SW480 (cell line): ENCODE measurements at regions not wholly inside any gene's neighbourhood (a gene's known extent, or its start where the extent isn't known, plus 50 kb on each side); places are given as distances from the start of the nearest gene placed in this dataset.
"Not testable (repeated sequence)": the region's sequence is repeated elsewhere in the genome, so short reads cannot be mapped to it uniquely, and the experiment has no call there.

ENCODE experiments used
- DNase-seq: peaks from one replicate; pipeline ENCODE4 v3.0.0-alpha.2; 2016; ENCODE audit warnings: low spot score

GRCh38 chr9:21695874-21696341 lies 106.5 kb upstream of the MTAP start:
- no peak for DNase-seq

GRCh38 chr9:21696411-21696871 lies 106.0 kb upstream of the MTAP start:
- no peak for DNase-seq

- DNase-seq = no peak
Measured at GRCh38 chr9:21708260-21708711, 94.2 kb upstream of the MTAP start.

- no peak for DNase-seq
Measured at GRCh38 chr9:21708856-21709255, 93.6 kb upstream of the MTAP start.

GRCh38 chr9:21709464-21710058 lies 92.9 kb upstream of the MTAP start:
- DNase-seq = peak; percentile 31

GRCh38 chr9:21710548-21711191 lies 91.8 kb upstream of the MTAP start:
- no peak for DNase-seq

GRCh38 chr9:21711504-21711903 lies 90.9 kb upstream of the MTAP start:
- no peak for DNase-seq

GRCh38 chr9:21715408-21715807 lies 87.0 kb upstream of the MTAP start:
- no peak for DNase-seq

GRCh38 chr9:21720758-21721157 lies 81.7 kb upstream of the MTAP start:
- DNase-seq = no peak

- DNase-seq = not testable (repeated sequence)
Measured at GRCh38 chr9:21727411-21727810, 75.0 kb upstream of the MTAP start.

GRCh38 chr9:21728781-21729180 lies 73.7 kb upstream of the MTAP start:
- no peak for DNase-seq

GRCh38 chr9:21729648-21730047 lies 72.8 kb upstream of the MTAP start:
- DNase-seq = no peak

GRCh38 chr9:21730899-21731298 lies 71.5 kb upstream of the MTAP start:
- no peak for DNase-seq

- DNase-seq = no peak
Measured at GRCh38 chr9:21741151-21741550, 61.3 kb upstream of the MTAP start.

- DNase-seq = no peak
Measured at GRCh38 chr9:21744320-21744719, 58.1 kb upstream of the MTAP start.

- no peak for DNase-seq
Measured at GRCh38 chr9:21744841-21745240, 57.6 kb upstream of the MTAP start.

- no peak for DNase-seq
Measured at GRCh38 chr9:21746550-21746949, 55.9 kb upstream of the MTAP start.

- peak; percentile 40 for DNase-seq
Measured at GRCh38 chr9:21747175-21747574, 55.3 kb upstream of the MTAP start.

GRCh38 chr9:21750021-21750735 lies 52.3 kb upstream of the MTAP start:
- DNase-seq = no peak

- no peak for DNase-seq
Measured at GRCh38 chr9:21751998-21752397, 50.4 kb upstream of the MTAP start.
